CD4-positive, alpha-beta T cell treated with Interleukin-17A for 4 hours (primary cell): ENCODE measurements at regions not wholly inside any gene's neighbourhood (a gene's known extent, or its start where the extent isn't known, plus 50 kb on each side); places are given as distances from the start of the nearest gene placed in this dataset.
"Not testable (repeated sequence)": the region's sequence is repeated elsewhere in the genome, so short reads cannot be mapped to it uniquely, and the experiment has no call there.

Experiments used
- DNase-seq: peaks from one replicate; pipeline ENCODE4 v3.0.0-alpha.2; 2020; ENCODE audit warnings: mixed read lengths

GRCh38 chr5:89374818-89375521 lies 492.0 kb upstream of the MEF2C start:
- no peak for DNase-seq

GRCh38 chr5:89374144-89374784 lies 491.3 kb upstream of the MEF2C start:
- DNase-seq = no peak

GRCh38 chr5:89372176-89372575 lies 489.2 kb upstream of the MEF2C start:
- DNase-seq = no peak

- no peak for DNase-seq
Measured at GRCh38 chr5:89371646-89372045, 488.7 kb upstream of the MEF2C start.

- DNase-seq = no peak
Measured at GRCh38 chr5:89359046-89359445, 476.1 kb upstream of the MEF2C start.

- no peak for DNase-seq
Measured at GRCh38 chr5:89353837-89354551, 471.0 kb upstream of the MEF2C start.

GRCh38 chr5:89351975-89352374 lies 469.0 kb upstream of the MEF2C start:
- no peak for DNase-seq

- DNase-seq = no peak
Measured at GRCh38 chr5:89351222-89351621, 468.2 kb upstream of the MEF2C start.

- no peak for DNase-seq
Measured at GRCh38 chr5:89350684-89351083, 467.7 kb upstream of the MEF2C start.

GRCh38 chr5:89349246-89349980 lies 466.4 kb upstream of the MEF2C start:
- no peak for DNase-seq

- no peak for DNase-seq
Measured at GRCh38 chr5:89346573-89346972, 463.6 kb upstream of the MEF2C start.

- no peak for DNase-seq
Measured at GRCh38 chr5:89343666-89344065, 460.7 kb upstream of the MEF2C start.

- no peak for DNase-seq
Measured at GRCh38 chr5:89342106-89342876, 459.3 kb upstream of the MEF2C start.

GRCh38 chr5:89338935-89339334 lies 456.0 kb upstream of the MEF2C start:
- DNase-seq = no peak

- DNase-seq = no peak
Measured at GRCh38 chr5:89336111-89336510, 453.1 kb upstream of the MEF2C start.

GRCh38 chr5:89330140-89330539 lies 447.2 kb upstream of the MEF2C start:
- no peak for DNase-seq

- no peak for DNase-seq
Measured at GRCh38 chr5:89327608-89328007, 444.6 kb upstream of the MEF2C start.

- no peak for DNase-seq
Measured at GRCh38 chr5:89324990-89325389, 442.0 kb upstream of the MEF2C start.

GRCh38 chr5:89320421-89321277 lies 437.7 kb upstream of the MEF2C start:
- DNase-seq = no peak

GRCh38 chr5:89317838-89318237 lies 434.9 kb upstream of the MEF2C start:
- not testable (repeated sequence) for DNase-seq

- DNase-seq = no peak
Measured at GRCh38 chr5:89315286-89316100, 432.5 kb upstream of the MEF2C start.
